K562 (cell line): ENCODE measurements at regions not wholly inside any gene's neighbourhood (a gene's known extent, or its start where the extent isn't known, plus 50 kb on each side); places are given as distances from the start of the nearest gene placed in this dataset.

Experiments
- ARNT ChIP-seq, 2 experiments: fragments of 450-650 bp; IDR thresholded peaks; 2 replicates each; pipeline ENCODE4 v1.6.1; 2016; ENCODE audit warnings: mild to moderate bottlenecking in 1 of 2
- CEBPB ChIP-seq: fragments of 450-650 bp; IDR thresholded peaks from 2 replicates; pipeline ENCODE4 v1.6.1; 2016; ENCODE audit warnings: missing genetic modification characterization, missing compliant biosample characterization
- ETS2 ChIP-seq: IDR thresholded peaks from 2 replicates; pipeline ENCODE4 v1.6.1; 2016; ENCODE audit warnings: borderline replicate concordance, missing genetic modification characterization, mild to moderate bottlenecking, moderate library complexity, missing compliant biosample characterization; ENCODE audit not compliant: poor library complexity, severe bottlenecking
- IRF2 ChIP-seq: sonication (generic); formaldehyde crosslinking; IDR thresholded peaks from 2 replicates; pipeline ENCODE4 v1.8.1; 2022; ENCODE audit warnings: mild to moderate bottlenecking, missing genetic modification reagents
- L3MBTL2 ChIP-seq: fragments of 450-650 bp; IDR thresholded peaks from 2 replicates; pipeline ENCODE4 v1.6.1; 2016; ENCODE audit warnings: mild to moderate bottlenecking, moderate library complexity
- MCM7 ChIP-seq, 2 experiments: fragments of 450-650 bp; IDR thresholded peaks; 2 replicates each; pipeline ENCODE4 v1.6.1; 2016 to 2018
- NR3C1 ChIP-seq: sonication (generic); formaldehyde crosslinking; IDR thresholded peaks from 2 replicates; pipeline ENCODE4 v1.8.1; 2022; ENCODE audit warnings: missing genetic modification reagents
- PHF20 ChIP-seq: fragments of 450-650 bp; IDR thresholded peaks from 2 replicates; pipeline ENCODE4 v1.6.1; 2018; ENCODE audit not compliant: partially characterized antibody
- POLR2G ChIP-seq: fragments of 200-400 bp; formaldehyde crosslinking; IDR thresholded peaks from 2 replicates; pipeline ENCODE4 v1.6.1; 2017; ENCODE audit warnings: low read depth, mild to moderate bottlenecking, antibody characterized with exemption, low read length, moderate library complexity
- RFX1 ChIP-seq: fragments of 450-650 bp; IDR thresholded peaks from 2 replicates; pipeline ENCODE4 v1.6.1; 2016; ENCODE audit warnings: mild to moderate bottlenecking, moderate library complexity
- SMAD4 ChIP-seq: fragments of 250-450 bp; sonication (Bioruptor Pico); conservative IDR thresholded peaks from 2 replicates; pipeline ENCODE4 v1.8.0; 2021; ENCODE audit warnings: inconsistent platforms, mild to moderate bottlenecking, moderate library complexity
- TAF7 ChIP-seq: fragments of 450-650 bp; IDR thresholded peaks from 2 replicates; pipeline ENCODE4 v1.6.1; 2016; ENCODE audit warnings: missing genetic modification characterization, missing compliant biosample characterization
- TBP ChIP-seq: optimal IDR thresholded peaks from 2 replicates; pipeline ENCODE3; 2011; ENCODE audit warnings: low read depth, low read length, improper control_type of control experiment
- TGIF2 ChIP-seq: sonication (generic); formaldehyde crosslinking; IDR thresholded peaks from 2 replicates; pipeline ENCODE4 v1.8.1; 2022; ENCODE audit warnings: mild to moderate bottlenecking, missing genetic modification reagents, moderate library complexity
- ZNF592 ChIP-seq: fragments of 450-650 bp; IDR thresholded peaks from 2 replicates; pipeline ENCODE4 v1.6.1; 2017; ENCODE audit warnings: antibody characterized with exemption, mild to moderate bottlenecking
- TF ChIP-seq, protein P1 (sequence below): fragments of 250-450 bp; sonication (Bioruptor Pico); IDR thresholded peaks from 2 replicates; pipeline ENCODE4 v1.8.0; 2022; ENCODE audit warnings: inconsistent platforms, mild to moderate bottlenecking, moderate library complexity, borderline replicate concordance
- TF ChIP-seq, protein P2 (sequence below): fragments of 250-450 bp; sonication (Bioruptor Pico); IDR thresholded peaks from 2 replicates; pipeline ENCODE4 v1.5.0; 2022; ENCODE audit warnings: mild to moderate bottlenecking

- TF ChIP-seq ARNT (IDR thresholded peaks at IDR 0.05) (no peak), RFX1 (no peak), L3MBTL2 (no peak), POLR2G (0 out of 2 replicates have a peak, but pooled peaks have one; percentile 24), CEBPB (tag) (no peak), NR3C1 (CRISPR knock-in tag) (no peak), MCM7 (IDR thresholded peaks at IDR 0.05) (no peak), TBP (no peak), IRF2 (no peak), TAF7 (tag) (no peak), ZNF592 (no peak), TGIF2 (no peak), PHF20 (no peak), ETS2 (tag) (no peak), SMAD4 (CRISPR knock-in tag) (peak; percentile 91)
- TF ChIP-seq, protein P1, sequence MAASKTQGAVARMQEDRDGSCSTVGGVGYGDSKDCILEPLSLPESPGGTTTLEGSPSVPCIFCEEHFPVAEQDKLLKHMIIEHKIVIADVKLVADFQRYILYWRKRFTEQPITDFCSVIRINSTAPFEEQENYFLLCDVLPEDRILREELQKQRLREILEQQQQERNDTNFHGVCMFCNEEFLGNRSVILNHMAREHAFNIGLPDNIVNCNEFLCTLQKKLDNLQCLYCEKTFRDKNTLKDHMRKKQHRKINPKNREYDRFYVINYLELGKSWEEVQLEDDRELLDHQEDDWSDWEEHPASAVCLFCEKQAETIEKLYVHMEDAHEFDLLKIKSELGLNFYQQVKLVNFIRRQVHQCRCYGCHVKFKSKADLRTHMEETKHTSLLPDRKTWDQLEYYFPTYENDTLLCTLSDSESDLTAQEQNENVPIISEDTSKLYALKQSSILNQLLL (CRISPR knock-in tag): no peak
- TF ChIP-seq, protein P2, sequence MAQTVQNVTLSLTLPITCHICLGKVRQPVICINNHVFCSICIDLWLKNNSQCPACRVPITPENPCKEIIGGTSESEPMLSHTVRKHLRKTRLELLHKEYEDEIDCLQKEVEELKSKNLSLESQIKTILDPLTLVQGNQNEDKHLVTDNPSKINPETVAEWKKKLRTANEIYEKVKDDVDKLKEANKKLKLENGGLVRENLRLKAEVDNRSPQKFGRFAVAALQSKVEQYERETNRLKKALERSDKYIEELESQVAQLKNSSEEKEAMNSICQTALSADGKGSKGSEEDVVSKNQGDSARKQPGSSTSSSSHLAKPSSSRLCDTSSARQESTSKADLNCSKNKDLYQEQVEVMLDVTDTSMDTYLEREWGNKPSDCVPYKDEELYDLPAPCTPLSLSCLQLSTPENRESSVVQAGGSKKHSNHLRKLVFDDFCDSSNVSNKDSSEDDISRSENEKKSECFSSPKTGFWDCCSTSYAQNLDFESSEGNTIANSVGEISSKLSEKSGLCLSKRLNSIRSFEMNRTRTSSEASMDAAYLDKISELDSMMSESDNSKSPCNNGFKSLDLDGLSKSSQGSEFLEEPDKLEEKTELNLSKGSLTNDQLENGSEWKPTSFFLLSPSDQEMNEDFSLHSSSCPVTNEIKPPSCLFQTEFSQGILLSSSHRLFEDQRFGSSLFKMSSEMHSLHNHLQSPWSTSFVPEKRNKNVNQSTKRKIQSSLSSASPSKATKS: no peak
These were observed 123.1 kb downstream of the BRD1 start (continued) for GRCh38 chr22:49704345-49705215.
